ENCODE measurements at regions not wholly inside any gene's neighbourhood (a gene's known extent, or its start where the extent isn't known, plus 50 kb on each side); places are given as distances from the start of the nearest gene placed in this dataset.

- Histone ChIP-seq H2BK12ac (ENCODE audit: insufficient read length, low read depth, low read length) (no peak overlapping the region), H3K14ac (ENCODE audit: insufficient read depth, low read length) (no peak overlapping the region), H3K79me1 (ENCODE audit: insufficient read depth, low read depth, low read length, poor library complexity, severe bottlenecking) (no peaks in the 10 kb centered on the region), H3K79me2 (ENCODE audit: insufficient read depth, low read length) (no peaks in the 10 kb centered on the region), H3K9me3 (ENCODE audit: control insufficient read depth, low read depth, low read length) (no peaks in the 10 kb centered on the region), H3T11ph (ENCODE audit: low read length) (no peak overlapping the region), H2BK5ac (ENCODE audit: insufficient read length, low read length) (no peak overlapping the region), H3K56ac (ENCODE audit: insufficient read length, low read depth, low read length) (no peak overlapping the region), H3K18ac (ENCODE audit: insufficient read length, low read depth, low read length) (no peak overlapping the region), H4K20me1 (ENCODE audit: control insufficient read depth, insufficient read depth, insufficient read length) (no peaks in the 10 kb centered on the region), H3K23ac (ENCODE audit: insufficient read length, low read depth, low read length) (no peak overlapping the region), H2AFZ (ENCODE audit: low read length) (no peak overlapping the region), H3K4me1 (ENCODE audit: insufficient read depth, low read length) (no peaks in the 10 kb centered on the region), H3K9ac (ENCODE audit: extremely low read depth, insufficient read length, low read length) (no peak overlapping the region), H3K27me3 (ENCODE audit: insufficient read depth, low read length) (no peaks in the 10 kb centered on the region), H2BK120ac (ENCODE audit: low read depth, low read length, poor library complexity, severe bottlenecking) (no peak overlapping the region), H2BK20ac (ENCODE audit: low read depth, low read length, poor library complexity, severe bottlenecking) (no peak overlapping the region), H2AK5ac (ENCODE audit: insufficient read length, low read length) (no peak overlapping the region), H4K5ac (ENCODE audit: insufficient read length, low read depth, low read length) (no peak overlapping the region), H3K23me2 (ENCODE audit: insufficient read length, low read depth, low read length, poor library complexity, severe bottlenecking) (no peaks in the 10 kb centered on the region), H3K4me2 (ENCODE audit: insufficient read depth, insufficient read length, low read length) (no peak overlapping the region), H4K91ac (ENCODE audit: insufficient read length, low read depth, low read length) (no peak overlapping the region), H3K27ac (ENCODE audit: insufficient read length, low read depth, low read length) (no peak overlapping the region), H4K8ac (replicated peaks; ENCODE audit: insufficient read length, low read depth, low read length) (no peak overlapping the region), H3K4ac (ENCODE audit: low read depth, low read length) (no peak overlapping the region), H2BK15ac (ENCODE audit: low read depth, low read length) (no peak overlapping the region)
- H3K4me3 Mint-ChIP-seq = no peak overlapping the region
- H3K36me3 Mint-ChIP-seq (ENCODE audit: insufficient read depth in 1 of 3, low read depth in 3 of 3) = peaks cover 0 to 11% (median 7%) of the 10 kb centered on the region in 3 experiments; a peak in 5 of 7 replicates
- H3K4me1 Mint-ChIP-seq = peaks cover 0 to 12% of the 10 kb centered on the region in 2 experiments; a peak in 2 of 4 replicates
- H3K27ac Mint-ChIP-seq = no peak overlapping the region
- H3K27me3 Mint-ChIP-seq (ENCODE audit: low read depth) = no peaks in the 10 kb centered on the region; the same call in 1 of the 2 replicates
- H3K9me3 Mint-ChIP-seq = peaks cover 16 to 21% of the 10 kb centered on the region in 2 experiments; a peak in 4 of 5 replicates
- no CpG with 5 or more reads among the region's 1 CpG for WGBS (ENCODE audit: extremely low coverage, insufficient read length, low lambda C conversion rate)
- no peak for DNase-seq
- TF ChIP-seq, protein P1, sequence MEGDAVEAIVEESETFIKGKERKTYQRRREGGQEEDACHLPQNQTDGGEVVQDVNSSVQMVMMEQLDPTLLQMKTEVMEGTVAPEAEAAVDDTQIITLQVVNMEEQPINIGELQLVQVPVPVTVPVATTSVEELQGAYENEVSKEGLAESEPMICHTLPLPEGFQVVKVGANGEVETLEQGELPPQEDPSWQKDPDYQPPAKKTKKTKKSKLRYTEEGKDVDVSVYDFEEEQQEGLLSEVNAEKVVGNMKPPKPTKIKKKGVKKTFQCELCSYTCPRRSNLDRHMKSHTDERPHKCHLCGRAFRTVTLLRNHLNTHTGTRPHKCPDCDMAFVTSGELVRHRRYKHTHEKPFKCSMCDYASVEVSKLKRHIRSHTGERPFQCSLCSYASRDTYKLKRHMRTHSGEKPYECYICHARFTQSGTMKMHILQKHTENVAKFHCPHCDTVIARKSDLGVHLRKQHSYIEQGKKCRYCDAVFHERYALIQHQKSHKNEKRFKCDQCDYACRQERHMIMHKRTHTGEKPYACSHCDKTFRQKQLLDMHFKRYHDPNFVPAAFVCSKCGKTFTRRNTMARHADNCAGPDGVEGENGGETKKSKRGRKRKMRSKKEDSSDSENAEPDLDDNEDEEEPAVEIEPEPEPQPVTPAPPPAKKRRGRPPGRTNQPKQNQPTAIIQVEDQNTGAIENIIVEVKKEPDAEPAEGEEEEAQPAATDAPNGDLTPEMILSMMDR (conservative IDR thresholded peaks at IDR 0.05) = no peak
These were observed 160.8 kb upstream of the LMO3 start for GRCh38 chr12:16766736-16767135.
